ENCODE measurements at regions not wholly inside any gene's neighbourhood (a gene's known extent, or its start where the extent isn't known, plus 50 kb on each side); places are given as distances from the start of the nearest gene placed in this dataset.

- DNase-seq (ENCODE audit: low spot score), result no peak
- TF ChIP-seq CTCF (conservative IDR thresholded peaks at IDR 0.05; ENCODE audit: low read depth), result no peak
- H3K27ac ChIP-seq, result no peak overlapping the region
- CTCF ChIA-PET, result interaction anchor here (0.5 to 0.6 kb wide), 2 partner anchors 714 to 1576 kb away, joined by 3 to 4 read pairs; no protein-coding TSS in a partner anchor
- POLR2A ChIA-PET (ENCODE audit: low non-redundant PET), result no interaction called here
Measured at GRCh38 chr2:122680662-122681061, 925.2 kb downstream of the TSN start.

GRCh38 chr2:122681626-122682025 lies 926.2 kb downstream of the TSN start:
- no peak for DNase-seq (ENCODE audit: low spot score)
- no peak for TF ChIP-seq CTCF (conservative IDR thresholded peaks at IDR 0.05; ENCODE audit: low read depth)
- ChIA-PET POLR2A (ENCODE audit: low non-redundant PET) (no interaction called here), CTCF (interaction anchor here (1.0 kb wide), 1 partner anchor 10 kb away, joined by 4 read pairs; no protein-coding TSS in a partner anchor)
- no peak overlapping the region for H3K27ac ChIP-seq

GRCh38 chr2:122682356-122682755 lies 926.9 kb downstream of the TSN start:
- POLR2A ChIA-PET (ENCODE audit: low non-redundant PET), result no interaction called here
- DNase-seq (ENCODE audit: low spot score), result no peak
- no peak for TF ChIP-seq CTCF (conservative IDR thresholded peaks at IDR 0.05; ENCODE audit: low read depth)
- CTCF ChIA-PET, result no interaction called here
- H3K27ac ChIP-seq, result no peak overlapping the region

GRCh38 chr2:122683018-122683417 lies 927.6 kb downstream of the TSN start:
- CTCF ChIA-PET, result no interaction called here
- no peak for DNase-seq (ENCODE audit: low spot score)
- POLR2A ChIA-PET (ENCODE audit: low non-redundant PET), result no interaction called here
- H3K27ac ChIP-seq, result no peak overlapping the region
- TF ChIP-seq CTCF (conservative IDR thresholded peaks at IDR 0.05; ENCODE audit: low read depth), result no peak

GRCh38 chr2:122692400-122693083 lies 937.1 kb downstream of the TSN start:
- H3K27ac ChIP-seq, result no peak overlapping the region
- ChIA-PET CTCF (no interaction called here), POLR2A (ENCODE audit: low non-redundant PET) (no interaction called here)
- no peak for TF ChIP-seq CTCF (conservative IDR thresholded peaks at IDR 0.05; ENCODE audit: low read depth)
- no peak for DNase-seq (ENCODE audit: low spot score)

- TF ChIP-seq CTCF (conservative IDR thresholded peaks at IDR 0.05; ENCODE audit: low read depth), result no peak
- ChIA-PET POLR2A (ENCODE audit: low non-redundant PET) (no interaction called here), CTCF (no interaction called here)
- H3K27ac ChIP-seq, result no peak overlapping the region
- DNase-seq (ENCODE audit: low spot score), result no peak
Measured at GRCh38 chr2:122697415-122697814, 942.0 kb downstream of the TSN start.
